ENCODE measurements at regions not wholly inside any gene's neighbourhood (a gene's known extent, or its start where the extent isn't known, plus 50 kb on each side); places are given as distances from the start of the nearest gene placed in this dataset.

DNA sequence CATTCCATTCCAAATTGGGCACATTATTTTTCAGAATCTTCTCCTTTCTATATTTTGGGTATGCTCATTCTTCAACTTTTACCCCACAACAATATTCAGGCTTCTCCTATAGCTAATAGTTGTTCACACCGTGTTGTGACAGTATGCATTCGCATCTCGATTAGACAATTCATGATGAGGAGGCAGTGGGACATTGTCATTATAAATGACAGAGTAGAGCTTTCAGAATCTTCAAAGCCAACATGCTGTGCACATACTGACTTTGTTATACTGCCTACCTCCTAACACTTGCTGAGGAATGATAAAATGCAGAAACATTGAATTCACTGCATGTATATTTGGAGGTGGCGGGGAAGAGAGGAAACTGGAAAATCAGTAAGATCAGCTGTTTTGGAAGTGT is 714.2 kb downstream of the SUCLG1 start (continued):
- no peak for TF ChIP-seq ZNF174 (tag by site-specific recombination; IDR thresholded peaks at IDR 0.05)
- no peak for TF ChIP-seq ZNF670 (tag by site-specific recombination; IDR thresholded peaks at IDR 0.05; ENCODE audit: low read depth)
- no peak for TF ChIP-seq ZNF624 (tag by site-specific recombination; IDR thresholded peaks at IDR 0.05)
- TF ChIP-seq ZNF560 (tag by site-specific recombination; IDR thresholded peaks at IDR 0.05; ENCODE audit: borderline replicate concordance), result no peak

- POLR2A ChIA-PET, result no interaction called here
- Histone ChIP-seq H3K36me3 (ENCODE audit: control insufficient read depth in 2 of 2, insufficient read depth in 1 of 2, low read length in 2 of 2) (no peaks in the 10 kb centered on the region), H3K9me3 (ENCODE audit: control insufficient read depth, insufficient read depth, low read depth, low read length) (no peaks in the 10 kb centered on the region), H3K4me1 (ENCODE audit: control insufficient read depth, insufficient read depth, low read length) (no peaks in the 10 kb centered on the region), H3K27ac (ENCODE audit: extremely low read depth, low read depth, low read length) (no peak overlapping the region), H3K4me3 (ENCODE audit: low read depth, low read length) (no peak overlapping the region)
- no peak for TF ChIP-seq GFI1B (tag by site-specific recombination; IDR thresholded peaks at IDR 0.05)
- TF ChIP-seq SCRT1 (tag by site-specific recombination; IDR thresholded peaks at IDR 0.05; ENCODE audit: borderline replicate concordance), result no peak
- no peak for TF ChIP-seq ZNF37A (tag by site-specific recombination; IDR thresholded peaks at IDR 0.05)
- TF ChIP-seq, protein P1, sequence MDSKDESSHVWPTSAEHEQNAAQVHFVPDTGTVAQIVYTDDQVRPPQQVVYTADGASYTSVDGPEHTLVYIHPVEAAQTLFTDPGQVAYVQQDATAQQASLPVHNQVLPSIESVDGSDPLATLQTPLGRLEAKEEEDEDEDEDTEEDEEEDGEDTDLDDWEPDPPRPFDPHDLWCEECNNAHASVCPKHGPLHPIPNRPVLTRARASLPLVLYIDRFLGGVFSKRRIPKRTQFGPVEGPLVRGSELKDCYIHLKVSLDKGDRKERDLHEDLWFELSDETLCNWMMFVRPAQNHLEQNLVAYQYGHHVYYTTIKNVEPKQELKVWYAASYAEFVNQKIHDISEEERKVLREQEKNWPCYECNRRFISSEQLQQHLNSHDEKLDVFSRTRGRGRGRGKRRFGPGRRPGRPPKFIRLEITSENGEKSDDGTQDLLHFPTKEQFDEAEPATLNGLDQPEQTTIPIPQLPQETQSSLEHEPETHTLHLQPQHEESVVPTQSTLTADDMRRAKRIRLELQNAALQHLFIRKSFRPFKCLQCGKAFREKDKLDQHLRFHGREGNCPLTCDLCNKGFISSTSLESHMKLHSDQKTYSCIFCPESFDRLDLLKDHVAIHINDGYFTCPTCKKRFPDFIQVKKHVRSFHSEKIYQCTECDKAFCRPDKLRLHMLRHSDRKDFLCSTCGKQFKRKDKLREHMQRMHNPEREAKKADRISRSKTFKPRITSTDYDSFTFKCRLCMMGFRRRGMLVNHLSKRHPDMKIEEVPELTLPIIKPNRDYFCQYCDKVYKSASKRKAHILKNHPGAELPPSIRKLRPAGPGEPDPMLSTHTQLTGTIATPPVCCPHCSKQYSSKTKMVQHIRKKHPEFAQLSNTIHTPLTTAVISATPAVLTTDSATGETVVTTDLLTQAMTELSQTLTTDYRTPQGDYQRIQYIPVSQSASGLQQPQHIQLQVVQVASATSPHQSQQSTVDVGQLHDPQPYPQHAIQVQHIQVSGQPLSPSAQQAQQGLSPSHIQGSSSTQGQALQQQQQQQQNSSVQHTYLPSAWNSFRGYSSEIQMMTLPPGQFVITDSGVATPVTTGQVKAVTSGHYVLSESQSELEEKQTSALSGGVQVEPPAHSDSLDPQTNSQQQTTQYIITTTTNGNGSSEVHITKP (tag by site-specific recombination; IDR thresholded peaks at IDR 0.05), result no peak
- TF ChIP-seq, protein P2, sequence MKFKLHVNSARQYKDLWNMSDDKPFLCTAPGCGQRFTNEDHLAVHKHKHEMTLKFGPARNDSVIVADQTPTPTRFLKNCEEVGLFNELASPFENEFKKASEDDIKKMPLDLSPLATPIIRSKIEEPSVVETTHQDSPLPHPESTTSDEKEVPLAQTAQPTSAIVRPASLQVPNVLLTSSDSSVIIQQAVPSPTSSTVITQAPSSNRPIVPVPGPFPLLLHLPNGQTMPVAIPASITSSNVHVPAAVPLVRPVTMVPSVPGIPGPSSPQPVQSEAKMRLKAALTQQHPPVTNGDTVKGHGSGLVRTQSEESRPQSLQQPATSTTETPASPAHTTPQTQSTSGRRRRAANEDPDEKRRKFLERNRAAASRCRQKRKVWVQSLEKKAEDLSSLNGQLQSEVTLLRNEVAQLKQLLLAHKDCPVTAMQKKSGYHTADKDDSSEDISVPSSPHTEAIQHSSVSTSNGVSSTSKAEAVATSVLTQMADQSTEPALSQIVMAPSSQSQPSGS (tag by site-specific recombination; IDR thresholded peaks at IDR 0.05; ENCODE audit: low read depth), result no peak
- TF ChIP-seq ZNF366 (tag by site-specific recombination; conservative IDR thresholded peaks at IDR 0.05), result no peak
- no peak for TF ChIP-seq ZNF488 (tag by site-specific recombination; IDR thresholded peaks at IDR 0.05)
- no peak for TF ChIP-seq ZNF132 (tag by site-specific recombination; IDR thresholded peaks at IDR 0.05; ENCODE audit: borderline replicate concordance)
- no peak for TF ChIP-seq HOXD13 (CRISPR knock-in tag; IDR thresholded peaks at IDR 0.05; ENCODE audit: borderline replicate concordance)
- no peak for TF ChIP-seq ZNF18 (tag by site-specific recombination; IDR thresholded peaks at IDR 0.05)
- TF ChIP-seq ZNF248 (tag by site-specific recombination; IDR thresholded peaks at IDR 0.05), result no peak
- no peak for TF ChIP-seq ZNF776 (tag by site-specific recombination; IDR thresholded peaks at IDR 0.05; ENCODE audit: borderline replicate concordance)
- no peak for TF ChIP-seq ZNF843 (tag by site-specific recombination; IDR thresholded peaks at IDR 0.05)
- TF ChIP-seq ZNF391 (tag by site-specific recombination; IDR thresholded peaks at IDR 0.05; ENCODE audit: borderline replicate concordance, low read depth), result no peak
- no peak for TF ChIP-seq ZNF514 (tag by site-specific recombination; IDR thresholded peaks at IDR 0.05)
- no peak for TF ChIP-seq ZNF426 (tag by site-specific recombination; IDR thresholded peaks at IDR 0.05)
- no peak for TF ChIP-seq ZNF529 (tag by site-specific recombination; IDR thresholded peaks at IDR 0.05; ENCODE audit: insufficient replicate concordance)
- TF ChIP-seq, protein P3, sequence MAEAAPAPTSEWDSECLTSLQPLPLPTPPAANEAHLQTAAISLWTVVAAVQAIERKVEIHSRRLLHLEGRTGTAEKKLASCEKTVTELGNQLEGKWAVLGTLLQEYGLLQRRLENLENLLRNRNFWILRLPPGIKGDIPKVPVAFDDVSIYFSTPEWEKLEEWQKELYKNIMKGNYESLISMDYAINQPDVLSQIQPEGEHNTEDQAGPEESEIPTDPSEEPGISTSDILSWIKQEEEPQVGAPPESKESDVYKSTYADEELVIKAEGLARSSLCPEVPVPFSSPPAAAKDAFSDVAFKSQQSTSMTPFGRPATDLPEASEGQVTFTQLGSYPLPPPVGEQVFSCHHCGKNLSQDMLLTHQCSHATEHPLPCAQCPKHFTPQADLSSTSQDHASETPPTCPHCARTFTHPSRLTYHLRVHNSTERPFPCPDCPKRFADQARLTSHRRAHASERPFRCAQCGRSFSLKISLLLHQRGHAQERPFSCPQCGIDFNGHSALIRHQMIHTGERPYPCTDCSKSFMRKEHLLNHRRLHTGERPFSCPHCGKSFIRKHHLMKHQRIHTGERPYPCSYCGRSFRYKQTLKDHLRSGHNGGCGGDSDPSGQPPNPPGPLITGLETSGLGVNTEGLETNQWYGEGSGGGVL (tag by site-specific recombination; IDR thresholded peaks at IDR 0.05), result no peak
- no peak for TF ChIP-seq ZNF146 (tag by site-specific recombination; IDR thresholded peaks at IDR 0.05)
- CTCF ChIA-PET, result interaction anchor here (0.6 kb wide), 1 partner anchor 171 kb away, joined by 5 read pairs; no protein-coding TSS in a partner anchor
Observed at GRCh38 chr2:83742117-83742782, 716.8 kb downstream of the SUCLG1 start.

Data from HEK293 (cell line).